ENCODE measurements at regions not wholly inside any gene's neighbourhood (a gene's known extent, or its start where the extent isn't known, plus 50 kb on each side); places are given as distances from the start of the nearest gene placed in this dataset.

DNA sequence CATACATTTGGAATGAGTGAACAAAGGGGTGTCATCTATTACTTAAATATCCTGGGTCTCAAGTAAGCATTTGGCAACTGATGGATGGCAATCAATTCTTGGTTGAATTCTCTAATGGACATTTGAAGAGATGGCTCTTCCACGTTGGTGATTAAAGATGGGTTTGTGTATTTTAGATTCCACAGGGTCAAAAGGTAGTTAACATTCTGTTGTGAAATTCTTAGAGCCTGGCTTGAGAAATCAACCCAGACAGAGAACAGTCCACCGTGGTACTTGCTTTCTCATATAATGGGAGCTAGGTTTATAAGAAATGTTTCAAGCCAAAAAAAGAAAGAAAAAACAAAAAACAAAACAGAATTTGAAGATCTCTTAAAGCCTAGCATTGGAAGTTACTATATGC, 355.9 kb upstream of the PITX2 start:
- no peaks in the 10 kb centered on the region for H3K4me1 ChIP-seq
- H3K27me3 ChIP-seq, result no peaks in the 10 kb centered on the region
- H3K4me3 ChIP-seq, result no peak overlapping the region
- no peaks in the 10 kb centered on the region for H3K36me3 ChIP-seq
- H3K9me3 ChIP-seq, result no peaks in the 10 kb centered on the region
- no peak for ATAC-seq
- no peak for DNase-seq
- TF ChIP-seq POLR2A (IDR thresholded peaks at IDR 0.05) (no peak), CTCF (IDR thresholded peaks at IDR 0.05) (no peak)
- intact Hi-C loops (cut with DNase I), result no loop called here
- 10% methylated on average over 2 of the region's 2 CpGs for WGBS (ENCODE audit: insufficient coverage, low coverage, low lambda C conversion rate, missing lambda C conversion rate)
- no peak overlapping the region for H3K27ac ChIP-seq

DNA sequence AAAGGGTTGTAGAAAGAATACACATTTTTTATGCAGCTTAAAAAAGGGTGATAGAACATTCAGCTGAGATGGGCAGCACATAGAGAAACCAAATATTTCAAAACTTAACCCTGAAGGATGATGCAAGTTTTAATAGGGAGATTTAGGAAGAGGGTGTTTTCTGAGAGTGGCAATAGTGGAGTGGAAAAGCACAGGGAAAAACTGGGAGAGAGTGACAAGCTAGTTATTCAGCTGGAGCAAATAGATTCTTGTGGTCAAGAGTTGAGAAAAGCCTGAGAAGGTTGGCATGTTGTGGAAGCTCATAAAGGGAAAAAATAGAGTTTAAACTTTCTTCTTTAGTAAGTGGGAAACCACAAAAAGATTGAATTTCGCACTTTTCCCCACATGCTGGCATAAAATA, 359.6 kb upstream of the PITX2 start:
- Histone ChIP-seq H3K27ac (no peak overlapping the region), H3K9me3 (no peaks in the 10 kb centered on the region), H3K36me3 (no peaks in the 10 kb centered on the region), H3K27me3 (no peaks in the 10 kb centered on the region), H3K4me3 (no peak overlapping the region), H3K4me1 (no peaks in the 10 kb centered on the region)
- ATAC-seq, result no peak
- intact Hi-C loops (cut with DNase I), result no loop called here
- no peak for TF ChIP-seq CTCF (IDR thresholded peaks at IDR 0.05)
- no peak for TF ChIP-seq POLR2A (IDR thresholded peaks at IDR 0.05)
- WGBS (ENCODE audit: insufficient coverage, low coverage, low lambda C conversion rate, missing lambda C conversion rate), result 38% methylated on average over 1 of the region's 1 CpG
- DNase-seq, result no peak

GRCh38 chr4:110988722-110989121, 365.8 kb upstream of the PITX2 start:
- intact Hi-C loops (cut with DNase I), result no loop called here
- no peaks in the 10 kb centered on the region for H3K9me3 ChIP-seq
- no peak overlapping the region for H3K27ac ChIP-seq
- H3K4me3 ChIP-seq, result no peak overlapping the region
- H3K36me3 ChIP-seq, result no peaks in the 10 kb centered on the region
- WGBS (ENCODE audit: insufficient coverage, low coverage, low lambda C conversion rate, missing lambda C conversion rate), result 43% methylated on average over 4 of the region's 4 CpGs
- no peaks in the 10 kb centered on the region for H3K27me3 ChIP-seq
- DNase-seq, result no peak
- no peaks in the 10 kb centered on the region for H3K4me1 ChIP-seq
- TF ChIP-seq CTCF (IDR thresholded peaks at IDR 0.05) (no peak), POLR2A (IDR thresholded peaks at IDR 0.05) (no peak)
- no peak for ATAC-seq

DNA sequence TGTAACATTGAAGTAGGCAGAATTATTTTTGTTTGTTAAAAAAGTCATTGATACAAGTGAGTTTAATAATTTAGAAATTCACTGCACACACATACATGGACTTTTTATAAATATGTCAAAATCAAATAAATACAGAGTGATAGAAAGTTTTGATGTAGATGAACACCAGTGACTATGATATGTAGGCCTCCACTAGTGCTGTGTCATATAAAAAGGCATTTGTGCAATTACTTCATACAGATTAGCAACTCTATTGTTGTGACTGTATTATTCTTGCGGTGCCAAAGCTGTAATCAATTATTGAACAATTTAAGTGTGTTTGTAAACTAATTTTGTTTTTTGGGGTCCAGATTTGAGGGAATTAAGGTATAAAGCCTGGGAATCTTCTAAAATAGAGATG, 366.2 kb upstream of the PITX2 start:
- no peak for ATAC-seq
- no peaks in the 10 kb centered on the region for H3K27me3 ChIP-seq
- H3K4me3 ChIP-seq, result no peak overlapping the region
- no peak overlapping the region for H3K27ac ChIP-seq
- TF ChIP-seq CTCF (IDR thresholded peaks at IDR 0.05), result no peak
- TF ChIP-seq POLR2A (IDR thresholded peaks at IDR 0.05), result no peak
- 75% methylated on average over 1 of the region's 1 CpG for WGBS (ENCODE audit: insufficient coverage, low coverage, low lambda C conversion rate, missing lambda C conversion rate)
- H3K36me3 ChIP-seq, result no peaks in the 10 kb centered on the region
- H3K4me1 ChIP-seq, result no peaks in the 10 kb centered on the region
- no peaks in the 10 kb centered on the region for H3K9me3 ChIP-seq
- intact Hi-C loops (cut with DNase I), result no loop called here
- DNase-seq, result no peak

DNA sequence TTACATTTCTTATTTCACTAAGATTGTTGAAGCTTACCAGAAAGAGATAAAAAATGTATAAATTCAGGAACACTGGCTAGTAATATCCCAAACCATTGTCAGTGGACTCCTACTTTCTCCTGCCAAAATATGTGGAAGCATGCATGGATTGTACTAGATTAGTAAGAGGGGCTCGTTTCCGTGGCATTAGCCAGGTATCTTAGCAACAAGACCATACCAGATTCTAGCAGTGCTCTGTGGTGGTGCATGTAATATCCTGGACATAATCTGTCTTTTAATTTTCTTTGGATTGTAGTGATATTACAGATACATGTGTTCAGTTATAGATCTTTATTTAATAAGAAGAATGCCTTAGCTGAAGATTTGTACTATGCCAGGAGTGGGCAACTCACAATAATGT, 371.9 kb upstream of the PITX2 start:
- Histone ChIP-seq H3K36me3 (no peaks in the 10 kb centered on the region), H3K27ac (no peak overlapping the region), H3K27me3 (no peaks in the 10 kb centered on the region), H3K4me3 (no peak overlapping the region), H3K9me3 (no peaks in the 10 kb centered on the region), H3K4me1 (no peaks in the 10 kb centered on the region)
- intact Hi-C loops (cut with DNase I), result no loop called here
- ATAC-seq (no peak), DNase-seq (no peak)
- TF ChIP-seq POLR2A (IDR thresholded peaks at IDR 0.05), result no peak
- no peak for TF ChIP-seq CTCF (IDR thresholded peaks at IDR 0.05)
- 30% methylated on average over 2 of the region's 2 CpGs for WGBS (ENCODE audit: insufficient coverage, low coverage, low lambda C conversion rate, missing lambda C conversion rate)

Data from right lobe of liver (tissue), 6 donors.